Gastrocnemius medialis (tissue), 4 donors: ENCODE measurements at regions not wholly inside any gene's neighbourhood (a gene's known extent, or its start where the extent isn't known, plus 50 kb on each side); places are given as distances from the start of the nearest gene placed in this dataset.

Source experiments
- ATAC-seq, 2 donors: fragments of 150-250 bp; one replicate each; pipeline ENCODE4 v1.9.1; 2016
- DNase-seq, 2 donors: peaks; one replicate each; pipeline ENCODE4 v3.0.0-alpha.2; 2019
- H3K27ac ChIP-seq, 4 donors: fragments of 200-600 bp; sonication (generic); 1 replicate in 1 of 4; 2 replicates in 3 of 4; pipeline ENCODE4 v1.5.1; 2016 to 2018; ENCODE audit warnings: mild to moderate bottlenecking in 2 of 4, moderate library complexity in 1 of 4
- H3K27me3 ChIP-seq, 3 donors: fragments of 200-600 bp; sonication (generic) in 2 of 3; 1 replicate in 1 of 3; 2 replicates in 2 of 3; pipeline versions ENCODE4 v1.5.1 to v1.6.0; 2016 to 2019; ENCODE audit warnings: mild to moderate bottlenecking in 1 of 3, moderate library complexity in 1 of 3
- H3K36me3 ChIP-seq, 2 donors: fragments of 200-600 bp; sonication (generic) in 1 of 2; one replicate each; pipeline ENCODE4 v1.5.1; 2017 to 2018
- H3K4me1 ChIP-seq, 2 donors: fragments of 200-600 bp; sonication (generic) in 1 of 2; one replicate each; pipeline ENCODE4 v1.5.1; 2016 to 2017; ENCODE audit warnings: mild to moderate bottlenecking in 2 of 2
- H3K4me3 ChIP-seq, 4 donors: fragments of 200-600 bp; sonication (generic) in 3 of 4; 1 replicate in 1 of 4; 2 replicates in 3 of 4; pipeline ENCODE4 v1.5.1; 2016 to 2019; ENCODE audit warnings: mild to moderate bottlenecking in 2 of 4
- H3K9me3 ChIP-seq, 3 donors: fragments of 200-600 bp; sonication (generic) in 2 of 3; 1 replicate in 1 of 3; 2 replicates in 2 of 3; pipeline ENCODE4 v1.5.1; 2016 to 2019
- POLR2A ChIP-seq, 2 donors: fragments of 450-650 bp; IDR thresholded peaks; one replicate each; pipeline ENCODE4 v1.6.1; 2017; ENCODE audit warnings: antibody characterized with exemption in 2 of 2, mild to moderate bottlenecking in 2 of 2, moderate library complexity in 2 of 2
- in situ Hi-C, 4 donors: fragments of 200-750 bp; cut with MboI; loops; one replicate each; pipeline versions ENCODE4 v1.15.0 to v1.8.0; 2017; ENCODE audit warnings: low sequenced_read_pairs in 4 of 4
- intact Hi-C: fragments of 100-400 bp; cut with DNase I; formaldehyde crosslinking; loops from one replicate; pipeline ENCODE4 v1.15.1; 2023; ENCODE audit warnings: low total_unique reads
- TF ChIP-seq, protein P1 (sequence below), 5 experiments: fragments of 450-650 bp in 3 of 5; fragments of 200-600 bp in 2 of 5; sonication (generic) in 2 of 5; IDR thresholded peaks in 4 of 5; conservative IDR thresholded peaks in 1 of 5; 1 replicate in 4 of 5; 2 replicates in 1 of 5; pipeline ENCODE4 v1.5.1; 2016 to 2019; ENCODE audit warnings: antibody characterized with exemption in 5 of 5, mild to moderate bottlenecking in 3 of 5, moderate library complexity in 3 of 5

DNA sequence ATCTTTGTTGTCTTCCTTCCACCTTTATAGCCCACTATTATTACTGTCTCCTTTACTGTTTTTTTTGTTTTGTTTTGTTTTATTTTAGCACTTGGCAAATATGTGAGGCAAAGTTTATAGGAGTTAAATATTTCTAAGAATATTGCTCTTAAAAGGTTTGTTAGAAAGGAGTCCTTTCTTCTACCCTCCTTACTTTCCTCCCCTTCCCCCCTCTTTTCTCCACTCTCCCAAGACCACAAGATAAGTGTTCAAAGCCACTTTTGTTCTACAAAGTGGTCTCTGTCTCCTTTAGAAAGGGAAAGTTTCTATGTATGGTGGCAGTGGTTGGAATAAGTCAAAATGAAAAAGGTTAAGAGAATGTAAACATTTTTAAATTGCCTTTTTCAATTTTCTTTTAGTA, 130.7 kb upstream of the TSC22D2 start:
- H3K27me3 ChIP-seq = no peaks in the 10 kb centered on the region
- intact Hi-C loops (loop anchor here (1.0 kb wide), 1 partner anchor 12 kb away; no protein-coding TSS in a partner anchor), in situ Hi-C loops (loop anchor here in 1 of 4 donors (25.0 kb wide), 1 partner anchor 235 kb away; no protein-coding TSS in a partner anchor)
- DNase-seq (no peak), ATAC-seq (no peak)
- H3K4me1 ChIP-seq = no peaks in the 10 kb centered on the region
- no peak overlapping the region for H3K4me3 ChIP-seq
- TF ChIP-seq, protein P1, sequence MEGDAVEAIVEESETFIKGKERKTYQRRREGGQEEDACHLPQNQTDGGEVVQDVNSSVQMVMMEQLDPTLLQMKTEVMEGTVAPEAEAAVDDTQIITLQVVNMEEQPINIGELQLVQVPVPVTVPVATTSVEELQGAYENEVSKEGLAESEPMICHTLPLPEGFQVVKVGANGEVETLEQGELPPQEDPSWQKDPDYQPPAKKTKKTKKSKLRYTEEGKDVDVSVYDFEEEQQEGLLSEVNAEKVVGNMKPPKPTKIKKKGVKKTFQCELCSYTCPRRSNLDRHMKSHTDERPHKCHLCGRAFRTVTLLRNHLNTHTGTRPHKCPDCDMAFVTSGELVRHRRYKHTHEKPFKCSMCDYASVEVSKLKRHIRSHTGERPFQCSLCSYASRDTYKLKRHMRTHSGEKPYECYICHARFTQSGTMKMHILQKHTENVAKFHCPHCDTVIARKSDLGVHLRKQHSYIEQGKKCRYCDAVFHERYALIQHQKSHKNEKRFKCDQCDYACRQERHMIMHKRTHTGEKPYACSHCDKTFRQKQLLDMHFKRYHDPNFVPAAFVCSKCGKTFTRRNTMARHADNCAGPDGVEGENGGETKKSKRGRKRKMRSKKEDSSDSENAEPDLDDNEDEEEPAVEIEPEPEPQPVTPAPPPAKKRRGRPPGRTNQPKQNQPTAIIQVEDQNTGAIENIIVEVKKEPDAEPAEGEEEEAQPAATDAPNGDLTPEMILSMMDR (IDR thresholded peaks at IDR 0.05 in 4 of 5, conservative IDR thresholded peaks at IDR 0.05 in 1 of 5) = no peak
- TF ChIP-seq POLR2A (IDR thresholded peaks at IDR 0.05) = no peak
- H3K36me3 ChIP-seq = no peaks in the 10 kb centered on the region
- H3K27ac ChIP-seq = no peak overlapping the region
- no peaks in the 10 kb centered on the region for H3K9me3 ChIP-seq

DNA sequence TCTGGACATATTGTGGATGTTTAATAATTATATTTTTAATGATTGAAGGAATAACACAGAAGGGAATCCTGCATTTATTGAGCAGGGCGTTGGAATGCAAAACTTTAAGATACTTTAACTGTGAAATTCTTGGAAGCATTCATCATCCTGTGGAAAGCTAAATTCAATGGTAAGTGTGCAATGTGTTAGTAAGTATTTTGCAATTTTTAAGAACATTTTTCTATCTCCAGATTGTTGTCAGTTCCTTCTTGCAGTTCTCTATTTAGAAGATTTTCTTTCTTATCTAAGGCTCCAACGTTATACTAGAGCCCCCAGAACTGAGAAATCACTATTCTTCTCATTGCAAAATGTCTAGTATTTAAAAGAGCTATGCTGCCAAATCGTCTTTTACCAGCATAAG, 132.2 kb upstream of the TSC22D2 start:
- no peak for DNase-seq
- H3K9me3 ChIP-seq = no peaks in the 10 kb centered on the region

DNA sequence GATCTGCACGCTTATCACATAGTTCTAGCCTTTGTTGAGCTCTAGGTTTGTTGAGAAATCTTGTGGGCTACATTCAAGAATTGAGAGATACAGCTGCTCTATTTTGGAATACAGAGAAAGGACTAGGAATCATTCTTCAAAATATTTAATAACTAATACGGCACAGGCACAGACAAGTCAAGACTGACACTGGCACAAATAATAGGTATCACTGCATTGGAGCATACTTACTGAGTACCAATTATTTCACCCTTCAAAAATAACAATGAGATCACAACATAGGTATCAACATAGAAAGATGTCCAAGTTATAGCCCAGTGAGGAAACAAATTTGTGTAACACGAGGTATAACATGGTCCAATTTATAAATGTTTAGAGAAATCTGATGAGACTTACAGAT, 133.7 kb upstream of the TSC22D2 start:
- TF ChIP-seq POLR2A (IDR thresholded peaks at IDR 0.05) = no peak
- TF ChIP-seq, protein P1 (IDR thresholded peaks at IDR 0.05 in 4 of 5, conservative IDR thresholded peaks at IDR 0.05 in 1 of 5) = no peak
- DNase-seq (no peak), ATAC-seq (no peak)
- no peak overlapping the region for H3K27ac ChIP-seq
- no peaks in the 10 kb centered on the region for H3K27me3 ChIP-seq
- H3K4me1 ChIP-seq = no peaks in the 10 kb centered on the region
- intact Hi-C loops = no loop called here
- no peaks in the 10 kb centered on the region for H3K36me3 ChIP-seq
- in situ Hi-C loops = no loop called here
- no peaks in the 10 kb centered on the region for H3K9me3 ChIP-seq
- no peak overlapping the region for H3K4me3 ChIP-seq

More for the DNA sequence above, 132.2 kb upstream of the TSC22D2 start:
- Histone ChIP-seq H3K27me3 (no peaks in the 10 kb centered on the region), H3K4me1 (no peaks in the 10 kb centered on the region), H3K4me3 (no peak overlapping the region), H3K27ac (no peak overlapping the region), H3K36me3 (no peaks in the 10 kb centered on the region)
- in situ Hi-C loops (loop anchor here in 1 of 4 donors (25.0 kb wide), 1 partner anchor 236 kb away; no protein-coding TSS in a partner anchor), intact Hi-C loops (no loop called here)
- no peak for ATAC-seq
- TF ChIP-seq POLR2A (IDR thresholded peaks at IDR 0.05) = no peak
- TF ChIP-seq, protein P1 (IDR thresholded peaks at IDR 0.05 in 4 of 5, conservative IDR thresholded peaks at IDR 0.05 in 1 of 5) = no peak

DNA sequence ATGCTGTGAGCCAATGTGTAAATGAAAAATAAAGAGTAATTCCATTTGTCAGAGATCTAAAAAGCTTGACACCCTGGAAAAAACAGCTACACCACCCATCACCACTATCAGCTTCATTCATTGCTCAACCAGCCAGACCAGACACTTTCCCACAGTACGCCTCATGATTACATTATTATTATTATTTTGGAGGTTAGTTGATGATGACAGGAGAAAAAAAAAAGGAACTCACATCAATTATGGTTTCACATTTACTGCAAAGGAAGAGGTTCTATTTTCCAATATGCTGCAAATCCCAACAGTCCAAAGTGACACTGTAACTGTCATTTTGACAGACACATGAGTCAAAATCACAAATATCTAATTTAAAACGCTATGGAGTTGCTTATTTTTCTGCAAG, 134.7 kb upstream of the TSC22D2 start:
- Histone ChIP-seq H3K9me3 (no peaks in the 10 kb centered on the region), H3K27ac (no peak overlapping the region), H3K27me3 (no peaks in the 10 kb centered on the region), H3K36me3 (no peaks in the 10 kb centered on the region), H3K4me3 (no peak overlapping the region), H3K4me1 (no peaks in the 10 kb centered on the region)
- intact Hi-C loops (no loop called here), in situ Hi-C loops (no loop called here)
- ATAC-seq = no peak
- DNase-seq = no peak
- TF ChIP-seq, protein P1 (IDR thresholded peaks at IDR 0.05 in 4 of 5, conservative IDR thresholded peaks at IDR 0.05 in 1 of 5) = no peak
- no peak for TF ChIP-seq POLR2A (IDR thresholded peaks at IDR 0.05)

DNA sequence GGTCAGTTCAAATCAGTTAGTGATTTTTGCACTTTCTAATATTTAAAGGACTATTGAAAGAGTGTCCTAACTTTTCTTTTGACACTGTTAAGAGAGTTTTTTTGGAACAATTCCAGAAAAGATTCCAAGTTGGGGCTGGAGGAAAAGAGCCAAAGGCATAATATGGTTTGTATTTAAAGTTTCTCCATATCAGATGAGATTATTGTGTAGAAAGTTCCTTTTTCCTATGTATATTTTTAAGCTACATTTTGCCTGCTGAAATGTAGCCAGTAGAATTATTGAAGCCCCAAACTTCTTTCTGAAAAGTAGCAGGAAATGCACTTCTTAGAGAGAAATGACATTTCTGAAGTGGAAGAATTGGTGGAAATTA, 136.5 kb upstream of the TSC22D2 start:
- no peak overlapping the region for H3K4me3 ChIP-seq
- H3K36me3 ChIP-seq = no peaks in the 10 kb centered on the region
- no peak for TF ChIP-seq POLR2A (IDR thresholded peaks at IDR 0.05)
- H3K27me3 ChIP-seq = no peaks in the 10 kb centered on the region
- intact Hi-C loops (no loop called here), in situ Hi-C loops (no loop called here)
- ATAC-seq (no peak), DNase-seq (no peak)
- no peaks in the 10 kb centered on the region for H3K4me1 ChIP-seq
- no peak overlapping the region for H3K27ac ChIP-seq
- H3K9me3 ChIP-seq = no peaks in the 10 kb centered on the region
